WTC11 (cell line): ENCODE measurements at regions not wholly inside any gene's neighbourhood (a gene's known extent, or its start where the extent isn't known, plus 50 kb on each side); places are given as distances from the start of the nearest gene placed in this dataset.

Source experiments
- CTCF ChIP-seq: fragments of 200-600 bp; IDR thresholded peaks from 2 replicates; pipeline ENCODE4 v1.8.0; 2022; ENCODE audit warnings: antibody characterized with exemption
- E2F5 ChIP-seq: sonication (generic); formaldehyde crosslinking; IDR thresholded peaks from 2 replicates; pipeline ENCODE4 v1.8.1; 2022; ENCODE audit warnings: mild to moderate bottlenecking, moderate library complexity, missing genetic modification reagents
- HMGA2 ChIP-seq: fragments of 250-450 bp; sonication (Bioruptor Pico); IDR thresholded peaks from 2 replicates; pipeline ENCODE4 v1.4.0; 2021; ENCODE audit warnings: mild to moderate bottlenecking, moderate library complexity
- IRF2 ChIP-seq: sonication (generic); formaldehyde crosslinking; IDR thresholded peaks from 2 replicates; pipeline ENCODE4 v1.8.0; 2022; ENCODE audit warnings: low read depth, missing genetic modification reagents, borderline replicate concordance
- MXD4 ChIP-seq: fragments of 250-450 bp; sonication (Bioruptor Pico); IDR thresholded peaks from 2 replicates; pipeline ENCODE4 v1.8.0; 2021; ENCODE audit warnings: mild to moderate bottlenecking, moderate library complexity, borderline replicate concordance
- MYBL2 ChIP-seq: sonication (generic); formaldehyde crosslinking; IDR thresholded peaks from 2 replicates; pipeline ENCODE4 v1.8.1; 2023; ENCODE audit warnings: mild to moderate bottlenecking, moderate library complexity, missing genetic modification reagents
- NR3C1 ChIP-seq: sonication (generic); formaldehyde crosslinking; conservative IDR thresholded peaks from 2 replicates; pipeline ENCODE4 v1.8.1; 2023; ENCODE audit warnings: low read depth, mild to moderate bottlenecking, missing genetic modification reagents
- SMAD3 ChIP-seq: sonication (generic); formaldehyde crosslinking; IDR thresholded peaks from 2 replicates; pipeline ENCODE4 v1.8.0; 2022; ENCODE audit warnings: missing genetic modification reagents, mild to moderate bottlenecking, borderline replicate concordance
- TP53 ChIP-seq: sonication (generic); formaldehyde crosslinking; IDR thresholded peaks from 2 replicates; pipeline ENCODE4 v1.8.1; 2023; ENCODE audit warnings: mild to moderate bottlenecking, missing genetic modification reagents
- ZBTB21 ChIP-seq: sonication (generic); formaldehyde crosslinking; IDR thresholded peaks from 2 replicates; pipeline ENCODE4 v1.8.1; 2023; ENCODE audit warnings: mild to moderate bottlenecking, missing genetic modification reagents, borderline replicate concordance
- TF ChIP-seq, protein P1 (sequence below): sonication (generic); formaldehyde crosslinking; IDR thresholded peaks from 2 replicates; pipeline ENCODE4 v1.8.0; 2022; ENCODE audit warnings: mild to moderate bottlenecking, missing genetic modification reagents
- TF ChIP-seq, protein P2 (sequence below): sonication (generic); formaldehyde crosslinking; IDR thresholded peaks from 2 replicates; pipeline ENCODE4 v1.8.0; 2023; ENCODE audit warnings: mild to moderate bottlenecking, missing genetic modification reagents

- TF ChIP-seq CTCF (no peak), TP53 (no peak), HMGA2 (no peak), ZBTB21 (no peak), E2F5 (CRISPR knock-in tag) (no peak), SMAD3 (CRISPR knock-in tag) (no peak), MXD4 (CRISPR knock-in tag) (no peak), IRF2 (CRISPR knock-in tag) (no peak), MYBL2 (CRISPR knock-in tag) (no peak), NR3C1 (CRISPR knock-in tag) (no peak)
- TF ChIP-seq, protein P1, sequence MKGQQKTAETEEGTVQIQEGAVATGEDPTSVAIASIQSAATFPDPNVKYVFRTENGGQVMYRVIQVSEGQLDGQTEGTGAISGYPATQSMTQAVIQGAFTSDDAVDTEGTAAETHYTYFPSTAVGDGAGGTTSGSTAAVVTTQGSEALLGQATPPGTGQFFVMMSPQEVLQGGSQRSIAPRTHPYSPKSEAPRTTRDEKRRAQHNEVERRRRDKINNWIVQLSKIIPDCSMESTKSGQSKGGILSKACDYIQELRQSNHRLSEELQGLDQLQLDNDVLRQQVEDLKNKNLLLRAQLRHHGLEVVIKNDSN = no peak
- TF ChIP-seq, protein P2, sequence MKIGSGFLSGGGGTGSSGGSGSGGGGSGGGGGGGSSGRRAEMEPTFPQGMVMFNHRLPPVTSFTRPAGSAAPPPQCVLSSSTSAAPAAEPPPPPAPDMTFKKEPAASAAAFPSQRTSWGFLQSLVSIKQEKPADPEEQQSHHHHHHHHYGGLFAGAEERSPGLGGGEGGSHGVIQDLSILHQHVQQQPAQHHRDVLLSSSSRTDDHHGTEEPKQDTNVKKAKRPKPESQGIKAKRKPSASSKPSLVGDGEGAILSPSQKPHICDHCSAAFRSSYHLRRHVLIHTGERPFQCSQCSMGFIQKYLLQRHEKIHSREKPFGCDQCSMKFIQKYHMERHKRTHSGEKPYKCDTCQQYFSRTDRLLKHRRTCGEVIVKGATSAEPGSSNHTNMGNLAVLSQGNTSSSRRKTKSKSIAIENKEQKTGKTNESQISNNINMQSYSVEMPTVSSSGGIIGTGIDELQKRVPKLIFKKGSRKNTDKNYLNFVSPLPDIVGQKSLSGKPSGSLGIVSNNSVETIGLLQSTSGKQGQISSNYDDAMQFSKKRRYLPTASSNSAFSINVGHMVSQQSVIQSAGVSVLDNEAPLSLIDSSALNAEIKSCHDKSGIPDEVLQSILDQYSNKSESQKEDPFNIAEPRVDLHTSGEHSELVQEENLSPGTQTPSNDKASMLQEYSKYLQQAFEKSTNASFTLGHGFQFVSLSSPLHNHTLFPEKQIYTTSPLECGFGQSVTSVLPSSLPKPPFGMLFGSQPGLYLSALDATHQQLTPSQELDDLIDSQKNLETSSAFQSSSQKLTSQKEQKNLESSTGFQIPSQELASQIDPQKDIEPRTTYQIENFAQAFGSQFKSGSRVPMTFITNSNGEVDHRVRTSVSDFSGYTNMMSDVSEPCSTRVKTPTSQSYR (CRISPR knock-in tag) = no peak
Observed at GRCh38 chr2:237222178-237222577, 136.5 kb downstream of the COPS8 start.
